WTC11 (cell line): ENCODE measurements at regions not wholly inside any gene's neighbourhood (a gene's known extent, or its start where the extent isn't known, plus 50 kb on each side); places are given as distances from the start of the nearest gene placed in this dataset.

Experiments
- ATAC-seq: fragments of 200-7000 bp; cut with Tn5 transposase; 2 replicates; pipeline ENCODE4 v1.10.0; 2021; ENCODE audit warnings: mild to moderate bottlenecking, moderate library complexity
- CTCF ChIA-PET: fragments of 300-600 bp; sonication (Branson Sonifier 250); formaldehyde crosslinking; loops from one replicate; lab custom pipeline; 2021; ENCODE audit warnings: antibody characterized with exemption; lab: Charles Lee
- POLR2A ChIA-PET: fragments of 350-600 bp; sonication (Branson Sonifier 250); formaldehyde crosslinking; loops from one replicate; lab custom pipeline; 2021; ENCODE audit warnings: antibody characterized with exemption; lab: Charles Lee
- DNase-seq: peaks from one replicate; pipeline ENCODE4 v3.0.0; 2021; ENCODE audit warnings: low spot score
- H3K27ac Mint-ChIP-seq: 2 replicates; pipeline ENCODE4 v1.8.0; 2021; ENCODE audit warnings: mixed read lengths
- H3K27me3 Mint-ChIP-seq: 2 replicates; pipeline ENCODE4 v1.8.0; 2021; ENCODE audit warnings: low read depth, mild to moderate bottlenecking, moderate library complexity, mixed read lengths
- H3K36me3 Mint-ChIP-seq: 2 replicates; pipeline ENCODE4 v1.8.0; 2021; ENCODE audit warnings: mixed read lengths
- H3K4me1 Mint-ChIP-seq: 2 replicates; pipeline ENCODE4 v1.8.0; 2022; ENCODE audit warnings: mixed read lengths
- H3K4me3 Mint-ChIP-seq: 2 replicates; pipeline ENCODE4 v1.8.0; 2021; ENCODE audit warnings: mild to moderate bottlenecking, moderate library complexity, mixed read lengths
- H3K9me3 Mint-ChIP-seq: 2 replicates; pipeline ENCODE4 v1.8.0; 2021; ENCODE audit warnings: mixed read lengths
- ATF1 ChIP-seq: sonication (generic); formaldehyde crosslinking; IDR thresholded peaks from 2 replicates; pipeline ENCODE4 v1.8.1; 2023; ENCODE audit warnings: mild to moderate bottlenecking, moderate library complexity, missing genetic modification reagents
- ATF6 ChIP-seq: sonication (generic); formaldehyde crosslinking; IDR thresholded peaks from 2 replicates; pipeline ENCODE4 v1.8.1; 2023; ENCODE audit warnings: mild to moderate bottlenecking, missing genetic modification reagents
- CBFB ChIP-seq: sonication (generic); formaldehyde crosslinking; IDR thresholded peaks from 2 replicates; pipeline ENCODE4 v1.8.1; 2022; ENCODE audit warnings: mild to moderate bottlenecking, low read depth, missing genetic modification reagents
- CREM ChIP-seq: sonication (generic); formaldehyde crosslinking; IDR thresholded peaks from 2 replicates; pipeline ENCODE4 v1.8.1; 2022; ENCODE audit warnings: mild to moderate bottlenecking, missing genetic modification reagents, moderate library complexity
- ESRRA ChIP-seq: sonication (generic); formaldehyde crosslinking; IDR thresholded peaks from 2 replicates; pipeline ENCODE4 v1.8.1; 2022; ENCODE audit warnings: mild to moderate bottlenecking, missing genetic modification reagents, borderline replicate concordance
- FOXP1 ChIP-seq: sonication (generic); formaldehyde crosslinking; IDR thresholded peaks from 2 replicates; pipeline ENCODE4 v1.8.0; 2022; ENCODE audit warnings: missing genetic modification reagents, mild to moderate bottlenecking, moderate library complexity, borderline replicate concordance
- JAZF1 ChIP-seq: fragments of 250-450 bp; sonication (Bioruptor Pico); IDR thresholded peaks from 2 replicates; pipeline ENCODE4 v1.9.0; 2021; ENCODE audit warnings: moderate library complexity, mild to moderate bottlenecking, inconsistent platforms
- JUN ChIP-seq: sonication (generic); formaldehyde crosslinking; IDR thresholded peaks from 2 replicates; pipeline ENCODE4 v1.8.0; 2023; ENCODE audit warnings: mild to moderate bottlenecking, missing genetic modification reagents
- KAT7 ChIP-seq: sonication (generic); formaldehyde crosslinking; IDR thresholded peaks from 2 replicates; pipeline ENCODE4 v1.8.1; 2023; ENCODE audit warnings: missing genetic modification reagents, mild to moderate bottlenecking, borderline replicate concordance
- PREB ChIP-seq: sonication (generic); formaldehyde crosslinking; IDR thresholded peaks from 2 replicates; pipeline ENCODE4 v1.8.1; 2022; ENCODE audit warnings: mild to moderate bottlenecking, missing genetic modification reagents, moderate library complexity, borderline replicate concordance
- USF2 ChIP-seq: sonication (generic); formaldehyde crosslinking; IDR thresholded peaks from 2 replicates; pipeline ENCODE4 v1.8.1; 2023; ENCODE audit warnings: mild to moderate bottlenecking, missing genetic modification reagents, moderate library complexity
- ZBTB21 ChIP-seq: sonication (generic); formaldehyde crosslinking; IDR thresholded peaks from 2 replicates; pipeline ENCODE4 v1.8.1; 2023; ENCODE audit warnings: mild to moderate bottlenecking, missing genetic modification reagents, borderline replicate concordance
- ZNF232 ChIP-seq: sonication (generic); formaldehyde crosslinking; IDR thresholded peaks from 2 replicates; pipeline ENCODE4 v1.8.0; 2022; ENCODE audit warnings: mild to moderate bottlenecking, missing genetic modification reagents
- ZNF512 ChIP-seq: sonication (generic); formaldehyde crosslinking; IDR thresholded peaks from 2 replicates; pipeline ENCODE4 v1.8.1; 2022; ENCODE audit warnings: missing genetic modification reagents, borderline replicate concordance
- TF ChIP-seq, protein P1 (sequence below): fragments of 250-450 bp; sonication (Bioruptor Pico); IDR thresholded peaks from 2 replicates; pipeline ENCODE4 v1.9.0; 2021; ENCODE audit warnings: mild to moderate bottlenecking, borderline replicate concordance

DNA sequence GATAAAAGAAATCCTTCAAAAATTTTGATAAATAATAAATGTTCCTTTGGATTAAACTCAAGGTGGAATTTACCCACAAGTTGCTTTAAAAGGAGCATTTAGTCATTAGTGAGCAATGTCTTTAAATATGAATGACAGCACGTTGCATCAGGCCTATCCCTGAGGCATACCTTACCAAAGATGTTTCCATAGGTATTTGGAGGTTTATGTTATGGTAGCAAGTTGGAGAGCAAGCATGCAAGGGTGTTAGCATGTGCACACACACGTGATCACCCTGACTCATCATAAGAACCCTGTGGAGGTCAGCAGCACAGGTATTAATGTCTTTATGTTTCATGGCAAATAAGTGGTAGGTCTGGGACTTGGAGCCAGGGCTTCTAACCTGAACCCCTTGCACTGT, 159.9 kb downstream of the ACTR3 start:
- Mint-ChIP-seq H3K4me3 (no peak overlapping the region), H3K27me3 (peaks cover 3% of the 10 kb centered on the region), H3K36me3 (peaks cover 19% of the 10 kb centered on the region), H3K4me1 (peaks cover 5% of the 10 kb centered on the region), H3K9me3 (peaks cover 75% of the 10 kb centered on the region), H3K27ac (no peak overlapping the region)
- CTCF ChIA-PET = no interaction called here
- DNase-seq (no peak), ATAC-seq (no peak)
- no peak for TF ChIP-seq ZNF232 (CRISPR knock-in tag)
- TF ChIP-seq CBFB = no peak
- TF ChIP-seq JUN (CRISPR knock-in tag) = no peak
- no peak for TF ChIP-seq ZBTB21 (CRISPR knock-in tag)
- no peak for TF ChIP-seq ESRRA (CRISPR knock-in tag)
- no peak for TF ChIP-seq ZNF512 (CRISPR knock-in tag)
- no peak for TF ChIP-seq USF2 (CRISPR knock-in tag)
- TF ChIP-seq PREB (CRISPR knock-in tag) = no peak
- POLR2A ChIA-PET = no interaction called here

GRCh38 chr2:114056294-114057143, 166.6 kb downstream of the ACTR3 start:
- Mint-ChIP-seq H3K36me3 (peaks cover 25% of the 10 kb centered on the region), H3K27ac (no peak overlapping the region), H3K4me1 (no peaks in the 10 kb centered on the region), H3K4me3 (no peak overlapping the region), H3K9me3 (peaks cover 68% of the 10 kb centered on the region), H3K27me3 (no peaks in the 10 kb centered on the region; the same call in 1 of the 2 replicates)
- DNase-seq = no peak
- ChIA-PET POLR2A (no interaction called here), CTCF (no interaction called here)
- ATAC-seq = no peak
- TF ChIP-seq ATF1 (CRISPR knock-in tag) (no peak), KAT7 (CRISPR knock-in tag) (no peak), JAZF1 (no peak), ATF6 (CRISPR knock-in tag) (no peak), CREM (CRISPR knock-in tag) (no peak), CBFB (no peak), FOXP1 (CRISPR knock-in tag) (no peak)
- TF ChIP-seq, protein P1, sequence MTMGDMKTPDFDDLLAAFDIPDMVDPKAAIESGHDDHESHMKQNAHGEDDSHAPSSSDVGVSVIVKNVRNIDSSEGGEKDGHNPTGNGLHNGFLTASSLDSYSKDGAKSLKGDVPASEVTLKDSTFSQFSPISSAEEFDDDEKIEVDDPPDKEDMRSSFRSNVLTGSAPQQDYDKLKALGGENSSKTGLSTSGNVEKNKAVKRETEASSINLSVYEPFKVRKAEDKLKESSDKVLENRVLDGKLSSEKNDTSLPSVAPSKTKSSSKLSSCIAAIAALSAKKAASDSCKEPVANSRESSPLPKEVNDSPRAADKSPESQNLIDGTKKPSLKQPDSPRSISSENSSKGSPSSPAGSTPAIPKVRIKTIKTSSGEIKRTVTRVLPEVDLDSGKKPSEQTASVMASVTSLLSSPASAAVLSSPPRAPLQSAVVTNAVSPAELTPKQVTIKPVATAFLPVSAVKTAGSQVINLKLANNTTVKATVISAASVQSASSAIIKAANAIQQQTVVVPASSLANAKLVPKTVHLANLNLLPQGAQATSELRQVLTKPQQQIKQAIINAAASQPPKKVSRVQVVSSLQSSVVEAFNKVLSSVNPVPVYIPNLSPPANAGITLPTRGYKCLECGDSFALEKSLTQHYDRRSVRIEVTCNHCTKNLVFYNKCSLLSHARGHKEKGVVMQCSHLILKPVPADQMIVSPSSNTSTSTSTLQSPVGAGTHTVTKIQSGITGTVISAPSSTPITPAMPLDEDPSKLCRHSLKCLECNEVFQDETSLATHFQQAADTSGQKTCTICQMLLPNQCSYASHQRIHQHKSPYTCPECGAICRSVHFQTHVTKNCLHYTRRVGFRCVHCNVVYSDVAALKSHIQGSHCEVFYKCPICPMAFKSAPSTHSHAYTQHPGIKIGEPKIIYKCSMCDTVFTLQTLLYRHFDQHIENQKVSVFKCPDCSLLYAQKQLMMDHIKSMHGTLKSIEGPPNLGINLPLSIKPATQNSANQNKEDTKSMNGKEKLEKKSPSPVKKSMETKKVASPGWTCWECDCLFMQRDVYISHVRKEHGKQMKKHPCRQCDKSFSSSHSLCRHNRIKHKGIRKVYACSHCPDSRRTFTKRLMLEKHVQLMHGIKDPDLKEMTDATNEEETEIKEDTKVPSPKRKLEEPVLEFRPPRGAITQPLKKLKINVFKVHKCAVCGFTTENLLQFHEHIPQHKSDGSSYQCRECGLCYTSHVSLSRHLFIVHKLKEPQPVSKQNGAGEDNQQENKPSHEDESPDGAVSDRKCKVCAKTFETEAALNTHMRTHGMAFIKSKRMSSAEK (CRISPR knock-in tag) = no peak
